ENCODE measurements at regions not wholly inside any gene's neighbourhood (a gene's known extent, or its start where the extent isn't known, plus 50 kb on each side); places are given as distances from the start of the nearest gene placed in this dataset.

DNA sequence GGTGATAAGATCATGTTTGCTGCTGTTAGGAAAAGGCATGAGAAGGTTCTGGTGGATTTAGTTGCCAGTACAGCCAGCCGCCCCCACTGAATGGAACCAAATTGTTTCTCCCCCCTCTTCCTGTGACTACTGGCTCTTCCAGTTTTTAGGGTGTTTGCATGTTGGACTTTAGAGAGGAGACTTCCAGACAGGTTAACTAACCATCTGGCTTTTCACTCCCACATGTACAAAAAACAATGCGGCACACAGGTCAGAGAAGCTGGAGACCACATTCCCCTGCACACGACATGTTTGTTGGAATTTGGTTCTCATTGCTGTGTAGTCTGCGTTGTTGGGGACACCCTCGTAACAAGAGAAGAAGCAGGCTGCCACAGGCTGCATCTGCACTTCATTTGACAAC is 103.9 kb upstream of the TMEM132C start:
- H3K4me3 ChIP-seq (ENCODE audit: low read length) = no peak overlapping the region
- H3K9me2 ChIP-seq (replicated peaks; ENCODE audit: insufficient read depth, low read length) = no peaks in the 10 kb centered on the region
- H3K4me2 ChIP-seq (ENCODE audit: low read depth, low read length, poor library complexity, severe bottlenecking) = no peak overlapping the region
- H3K27me3 ChIP-seq (ENCODE audit: low read length) = 0 out of 2 replicates have a peak, but pooled peaks cover 3% of the 10 kb centered on the region
- H3K27ac ChIP-seq (ENCODE audit: low read length) = no peak overlapping the region
- H3K79me2 ChIP-seq (ENCODE audit: low read length) = no peaks in the 10 kb centered on the region
- H3K4me1 ChIP-seq (ENCODE audit: low read length) = peaks cover 11% of the 10 kb centered on the region
- no peak overlapping the region for H3K9ac ChIP-seq (ENCODE audit: low read length)
- no peak for DNase-seq
- no peaks in the 10 kb centered on the region for H3K36me3 ChIP-seq (ENCODE audit: insufficient read depth, low read length)
- no peak overlapping the region for H2AFZ ChIP-seq (ENCODE audit: low read length)
- no peaks in the 10 kb centered on the region for H4K20me1 ChIP-seq (ENCODE audit: insufficient read depth, low read depth, low read length)
- no peaks in the 10 kb centered on the region for H3K9me3 ChIP-seq (ENCODE audit: low read length)

DNA sequence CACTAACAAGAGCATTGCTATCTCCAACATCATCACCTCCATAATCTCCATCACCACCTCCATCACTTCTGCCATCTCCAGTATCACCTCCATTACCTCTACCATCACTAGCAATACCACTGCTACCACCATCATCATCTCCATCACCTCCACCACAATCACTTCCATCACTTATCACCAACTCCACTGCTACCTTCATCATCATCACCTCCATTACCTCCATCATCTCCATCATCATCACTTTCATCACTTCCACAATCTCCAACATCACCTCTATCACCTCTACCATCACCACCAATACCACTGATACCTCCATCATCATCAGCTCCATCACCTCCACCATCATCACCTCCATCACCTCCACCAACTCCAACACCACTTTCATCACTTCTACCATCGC is 102.4 kb upstream of the TMEM132C start:
- no peak overlapping the region for H3K4me3 ChIP-seq (ENCODE audit: low read length)
- DNase-seq = no peak
- H3K4me2 ChIP-seq (ENCODE audit: low read depth, low read length, poor library complexity, severe bottlenecking) = no peak overlapping the region
- no peak overlapping the region for H2AFZ ChIP-seq (ENCODE audit: low read length)
- H3K27ac ChIP-seq (ENCODE audit: low read length) = no peak overlapping the region
- no peak overlapping the region for H3K9ac ChIP-seq (ENCODE audit: low read length)
- no peaks in the 10 kb centered on the region for H3K9me3 ChIP-seq (ENCODE audit: low read length)
- H3K4me1 ChIP-seq (ENCODE audit: low read length) = peaks cover 11% of the 10 kb centered on the region
- no peaks in the 10 kb centered on the region for H3K79me2 ChIP-seq (ENCODE audit: low read length)
- 0 out of 2 replicates have a peak, but pooled peaks cover 3% of the 10 kb centered on the region for H3K27me3 ChIP-seq (ENCODE audit: low read length)
- no peaks in the 10 kb centered on the region for H3K9me2 ChIP-seq (replicated peaks; ENCODE audit: insufficient read depth, low read length)
- H4K20me1 ChIP-seq (ENCODE audit: insufficient read depth, low read depth, low read length) = no peaks in the 10 kb centered on the region
- H3K36me3 ChIP-seq (ENCODE audit: insufficient read depth, low read length) = no peaks in the 10 kb centered on the region

DNA sequence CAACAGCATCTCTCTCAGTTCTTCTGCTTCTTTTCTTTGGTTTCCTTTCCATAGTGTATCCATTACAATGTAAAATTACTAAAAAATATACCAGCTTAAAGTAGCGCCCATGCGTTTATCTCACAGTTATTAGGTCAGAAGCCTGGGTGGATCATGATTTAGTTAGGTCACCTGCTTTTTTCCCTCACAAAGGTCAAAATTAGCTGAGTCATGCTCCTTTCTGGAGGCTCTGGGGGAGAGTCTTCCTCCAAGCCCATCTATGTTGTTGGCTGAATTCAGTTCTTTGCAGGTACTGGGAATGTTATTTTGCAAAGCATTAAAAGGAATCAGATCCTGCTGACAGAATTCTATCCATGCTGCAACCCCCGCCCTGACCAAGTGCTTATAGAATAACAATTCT is 101.6 kb upstream of the TMEM132C start:
- H4K20me1 ChIP-seq (ENCODE audit: insufficient read depth, low read depth, low read length) = no peaks in the 10 kb centered on the region
- H3K4me1 ChIP-seq (ENCODE audit: low read length) = peaks cover 7% of the 10 kb centered on the region
- H3K9ac ChIP-seq (ENCODE audit: low read length) = no peak overlapping the region
- no peak overlapping the region for H3K4me2 ChIP-seq (ENCODE audit: low read depth, low read length, poor library complexity, severe bottlenecking)
- H3K9me3 ChIP-seq (ENCODE audit: low read length) = no peaks in the 10 kb centered on the region
- no peak overlapping the region for H3K27ac ChIP-seq (ENCODE audit: low read length)
- H3K27me3 ChIP-seq (ENCODE audit: low read length) = 0 out of 2 replicates have a peak, but pooled peaks cover 3% of the 10 kb centered on the region
- no peak for DNase-seq
- H3K79me2 ChIP-seq (ENCODE audit: low read length) = no peaks in the 10 kb centered on the region
- H3K9me2 ChIP-seq (replicated peaks; ENCODE audit: insufficient read depth, low read length) = no peaks in the 10 kb centered on the region
- H2AFZ ChIP-seq (ENCODE audit: low read length) = no peak overlapping the region
- H3K4me3 ChIP-seq (ENCODE audit: low read length) = no peak overlapping the region
- H3K36me3 ChIP-seq (ENCODE audit: insufficient read depth, low read length) = no peaks in the 10 kb centered on the region

DNA sequence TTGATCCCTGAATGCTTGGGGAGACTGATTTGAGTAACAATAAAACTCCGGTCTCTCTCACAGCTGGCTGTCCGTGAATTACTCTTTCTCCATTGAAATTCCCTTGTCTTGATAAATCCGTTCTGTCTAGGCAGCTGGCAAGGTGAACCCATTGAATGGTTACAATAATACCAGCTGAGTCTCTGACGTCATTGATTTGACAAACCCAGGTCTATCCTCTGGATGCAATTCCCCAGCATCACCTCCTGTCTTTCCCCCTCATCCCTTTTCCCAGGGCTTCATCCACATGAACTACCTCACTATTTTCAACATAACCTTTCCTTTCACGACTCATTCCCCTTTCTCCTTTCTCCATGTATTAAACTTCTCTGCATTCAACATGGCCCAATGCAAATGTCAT is 98.7 kb upstream of the TMEM132C start:
- Histone ChIP-seq H3K36me3 (ENCODE audit: insufficient read depth, low read length) (no peaks in the 10 kb centered on the region), H3K9me2 (replicated peaks; ENCODE audit: insufficient read depth, low read length) (no peaks in the 10 kb centered on the region), H3K79me2 (ENCODE audit: low read length) (no peaks in the 10 kb centered on the region), H3K4me1 (ENCODE audit: low read length) (no peaks in the 10 kb centered on the region), H3K27ac (ENCODE audit: low read length) (no peak overlapping the region), H2AFZ (ENCODE audit: low read length) (no peak overlapping the region), H4K20me1 (ENCODE audit: insufficient read depth, low read depth, low read length) (no peaks in the 10 kb centered on the region), H3K9me3 (ENCODE audit: low read length) (no peaks in the 10 kb centered on the region), H3K4me2 (ENCODE audit: low read depth, low read length, poor library complexity, severe bottlenecking) (no peak overlapping the region), H3K9ac (ENCODE audit: low read length) (no peak overlapping the region), H3K27me3 (ENCODE audit: low read length) (no peaks in the 10 kb centered on the region), H3K4me3 (ENCODE audit: low read length) (no peak overlapping the region)
- no peak for DNase-seq

DNA sequence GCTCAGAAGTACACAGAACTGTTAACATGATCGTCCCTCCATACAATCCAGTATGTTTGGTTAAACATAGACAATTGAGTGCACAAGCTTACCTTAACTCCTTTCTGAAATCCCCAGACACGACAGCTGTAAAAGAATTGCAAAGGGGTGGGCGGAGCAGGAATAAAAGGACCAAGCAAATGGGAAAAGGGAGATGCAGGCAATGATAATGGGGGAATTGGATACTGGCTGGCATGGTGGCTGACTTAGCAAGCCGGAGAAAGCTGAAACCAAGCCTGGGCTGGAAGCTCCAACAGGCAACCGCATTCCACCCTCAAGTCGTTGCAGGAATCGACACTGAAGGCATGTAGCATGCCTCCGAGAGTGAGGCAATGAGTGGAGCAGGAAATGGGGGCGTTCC is 96.8 kb upstream of the TMEM132C start:
- Histone ChIP-seq H3K9me2 (replicated peaks; ENCODE audit: insufficient read depth, low read length) (no peaks in the 10 kb centered on the region), H2AFZ (ENCODE audit: low read length) (no peak overlapping the region), H3K4me3 (ENCODE audit: low read length) (no peak overlapping the region), H3K9ac (ENCODE audit: low read length) (no peak overlapping the region), H3K36me3 (ENCODE audit: insufficient read depth, low read length) (no peaks in the 10 kb centered on the region), H3K9me3 (ENCODE audit: low read length) (no peaks in the 10 kb centered on the region), H3K27ac (ENCODE audit: low read length) (no peak overlapping the region), H3K79me2 (ENCODE audit: low read length) (no peaks in the 10 kb centered on the region), H3K4me2 (ENCODE audit: low read depth, low read length, poor library complexity, severe bottlenecking) (no peak overlapping the region), H4K20me1 (ENCODE audit: insufficient read depth, low read depth, low read length) (no peaks in the 10 kb centered on the region), H3K4me1 (ENCODE audit: low read length) (no peaks in the 10 kb centered on the region), H3K27me3 (ENCODE audit: low read length) (no peaks in the 10 kb centered on the region)
- no peak for DNase-seq

DNA sequence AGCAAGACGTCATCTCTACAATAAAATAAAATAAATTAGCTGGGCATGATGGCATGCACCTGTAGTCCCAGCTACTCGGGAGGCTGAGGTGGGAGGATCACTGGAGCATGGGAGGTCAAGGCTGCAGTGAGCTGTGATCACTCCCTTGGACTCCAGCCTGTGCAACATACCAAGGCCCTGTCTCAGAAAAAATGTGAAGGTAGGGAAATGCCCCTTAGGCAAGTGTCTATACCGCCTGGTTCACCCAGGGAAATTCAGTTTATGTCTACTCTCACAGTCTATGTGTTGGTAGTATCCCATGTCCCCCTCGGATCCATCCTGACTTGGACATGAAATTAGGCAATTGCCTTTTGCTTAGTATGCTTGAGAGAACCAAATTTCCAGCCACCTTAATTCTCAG is 88.4 kb upstream of the TMEM132C start:
- Histone ChIP-seq H3K9ac (ENCODE audit: low read length) (no peak overlapping the region), H3K27ac (ENCODE audit: low read length) (no peak overlapping the region), H3K36me3 (ENCODE audit: insufficient read depth, low read length) (no peaks in the 10 kb centered on the region), H3K79me2 (ENCODE audit: low read length) (no peaks in the 10 kb centered on the region), H3K4me2 (ENCODE audit: low read depth, low read length, poor library complexity, severe bottlenecking) (no peak overlapping the region), H3K9me3 (ENCODE audit: low read length) (no peaks in the 10 kb centered on the region), H2AFZ (ENCODE audit: low read length) (no peak overlapping the region), H4K20me1 (ENCODE audit: insufficient read depth, low read depth, low read length) (no peaks in the 10 kb centered on the region), H3K4me3 (ENCODE audit: low read length) (no peak overlapping the region), H3K27me3 (ENCODE audit: low read length) (0 out of 2 replicates have a peak, but pooled peaks cover 2% of the 10 kb centered on the region), H3K9me2 (replicated peaks; ENCODE audit: insufficient read depth, low read length) (no peaks in the 10 kb centered on the region), H3K4me1 (ENCODE audit: low read length) (peaks cover 3% of the 10 kb centered on the region; the same call in 1 of the 2 replicates)
- no peak for DNase-seq

DNA sequence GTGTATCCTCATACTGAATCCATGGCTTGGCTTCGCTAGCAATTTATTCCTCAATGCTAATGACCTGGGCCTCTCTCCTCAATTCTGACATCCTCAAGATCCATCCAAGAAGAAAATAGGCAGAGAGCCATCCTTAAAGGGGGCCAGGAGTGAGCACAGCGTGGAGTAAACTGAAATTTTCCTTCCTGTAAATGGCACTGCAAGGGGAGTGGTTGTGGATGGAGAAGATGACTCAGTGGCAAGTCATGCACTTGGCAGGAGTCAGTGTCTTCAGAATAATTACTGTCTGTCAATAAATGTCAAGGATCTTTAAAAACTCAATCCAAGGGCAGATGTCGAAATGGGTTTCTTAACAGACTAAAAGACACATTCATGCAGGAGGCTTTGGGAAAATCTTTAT is 88.0 kb upstream of the TMEM132C start:
- Histone ChIP-seq H4K20me1 (ENCODE audit: insufficient read depth, low read depth, low read length) (no peaks in the 10 kb centered on the region), H3K9me3 (ENCODE audit: low read length) (no peaks in the 10 kb centered on the region), H3K4me3 (ENCODE audit: low read length) (no peak overlapping the region), H3K79me2 (ENCODE audit: low read length) (no peaks in the 10 kb centered on the region), H3K4me2 (ENCODE audit: low read depth, low read length, poor library complexity, severe bottlenecking) (no peak overlapping the region), H2AFZ (ENCODE audit: low read length) (no peak overlapping the region), H3K4me1 (ENCODE audit: low read length) (peaks cover 3% of the 10 kb centered on the region; the same call in 1 of the 2 replicates), H3K27ac (ENCODE audit: low read length) (no peak overlapping the region), H3K36me3 (ENCODE audit: insufficient read depth, low read length) (no peaks in the 10 kb centered on the region), H3K9ac (ENCODE audit: low read length) (no peak overlapping the region), H3K27me3 (ENCODE audit: low read length) (0 out of 2 replicates have a peak, but pooled peaks cover 2% of the 10 kb centered on the region), H3K9me2 (replicated peaks; ENCODE audit: insufficient read depth, low read length) (no peaks in the 10 kb centered on the region)
- no peak for DNase-seq

DNA sequence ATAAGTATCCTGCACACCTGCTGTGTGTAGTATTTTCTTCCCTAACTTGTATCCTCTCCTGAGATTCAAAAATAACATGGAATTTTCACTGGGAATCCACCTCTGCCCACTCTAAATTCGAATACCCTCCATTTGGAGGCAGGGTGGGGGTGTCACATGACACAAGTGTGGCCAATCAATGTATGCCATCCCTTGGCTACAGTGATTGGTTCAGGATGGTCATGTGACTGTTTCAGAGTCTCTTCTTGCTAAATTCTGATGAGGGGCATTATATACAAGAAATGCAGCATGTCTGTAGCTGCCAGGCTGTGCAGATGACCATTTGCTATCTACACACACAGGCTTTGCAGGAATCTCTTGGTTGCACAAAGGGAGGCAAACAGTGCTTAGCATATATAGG is 86.8 kb upstream of the TMEM132C start:
- no peaks in the 10 kb centered on the region for H3K9me2 ChIP-seq (replicated peaks; ENCODE audit: insufficient read depth, low read length)
- H3K36me3 ChIP-seq (ENCODE audit: insufficient read depth, low read length) = no peaks in the 10 kb centered on the region
- H3K79me2 ChIP-seq (ENCODE audit: low read length) = no peaks in the 10 kb centered on the region
- H3K4me2 ChIP-seq (ENCODE audit: low read depth, low read length, poor library complexity, severe bottlenecking) = no peak overlapping the region
- no peak overlapping the region for H3K27ac ChIP-seq (ENCODE audit: low read length)
- H4K20me1 ChIP-seq (ENCODE audit: insufficient read depth, low read depth, low read length) = no peaks in the 10 kb centered on the region
- peak; percentile 54 for DNase-seq
- H3K4me1 ChIP-seq (ENCODE audit: low read length) = peaks cover 3% of the 10 kb centered on the region; the same call in 1 of the 2 replicates
- H3K4me3 ChIP-seq (ENCODE audit: low read length) = no peak overlapping the region
- no peaks in the 10 kb centered on the region for H3K9me3 ChIP-seq (ENCODE audit: low read length)
- H3K9ac ChIP-seq (ENCODE audit: low read length) = no peak overlapping the region
- no peak overlapping the region for H2AFZ ChIP-seq (ENCODE audit: low read length)
- H3K27me3 ChIP-seq (ENCODE audit: low read length) = 0 out of 2 replicates have a peak, but pooled peaks cover 2% of the 10 kb centered on the region

DNA sequence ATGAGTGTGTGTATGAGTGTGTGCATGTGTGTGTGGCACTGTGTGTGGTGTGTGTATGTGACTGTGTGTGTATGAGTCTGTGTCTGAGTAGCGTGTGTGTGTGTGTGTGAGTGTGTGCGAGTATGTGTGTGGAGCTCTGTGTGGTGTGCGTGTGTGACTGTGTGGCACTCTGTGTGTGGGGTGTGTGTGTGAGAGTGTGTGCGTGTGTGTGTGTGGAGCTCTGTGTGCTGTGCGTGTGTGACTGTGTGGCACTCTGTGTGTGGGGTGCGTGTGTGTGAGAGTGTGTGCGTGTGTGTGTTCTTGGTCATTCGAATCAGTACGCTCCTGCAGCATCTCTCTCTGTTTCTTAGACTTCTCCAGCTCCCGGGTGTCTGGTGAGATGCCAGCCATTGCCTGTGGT is 76.9 kb upstream of the TMEM132C start:
- Histone ChIP-seq H2AFZ (ENCODE audit: low read length) (no peak overlapping the region), H3K9ac (ENCODE audit: low read length) (no peak overlapping the region), H3K9me2 (replicated peaks; ENCODE audit: insufficient read depth, low read length) (no peaks in the 10 kb centered on the region), H3K4me3 (ENCODE audit: low read length) (no peak overlapping the region), H3K27ac (ENCODE audit: low read length) (no peak overlapping the region), H3K9me3 (ENCODE audit: low read length) (no peaks in the 10 kb centered on the region), H3K36me3 (ENCODE audit: insufficient read depth, low read length) (no peaks in the 10 kb centered on the region), H4K20me1 (ENCODE audit: insufficient read depth, low read depth, low read length) (no peaks in the 10 kb centered on the region), H3K4me1 (ENCODE audit: low read length) (no peaks in the 10 kb centered on the region), H3K4me2 (ENCODE audit: low read depth, low read length, poor library complexity, severe bottlenecking) (no peak overlapping the region), H3K27me3 (ENCODE audit: low read length) (no peaks in the 10 kb centered on the region), H3K79me2 (ENCODE audit: low read length) (no peaks in the 10 kb centered on the region)
- DNase-seq = no peak
